NCI-H2029 treated with DMSO at 0.1 percent for 48 hours (cell line): ENCODE measurements at regions not wholly inside any gene's neighbourhood (a gene's known extent, or its start where the extent isn't known, plus 50 kb on each side); places are given as distances from the start of the nearest gene placed in this dataset.
"Not testable (repeated sequence)": the region's sequence is repeated elsewhere in the genome, so short reads cannot be mapped to it uniquely, and the experiment has no call there.

Experiments used
- DNase-seq: peaks from one replicate; lab custom pipeline; 2025; lab: John Stamatoyannopoulos, UW

DNA sequence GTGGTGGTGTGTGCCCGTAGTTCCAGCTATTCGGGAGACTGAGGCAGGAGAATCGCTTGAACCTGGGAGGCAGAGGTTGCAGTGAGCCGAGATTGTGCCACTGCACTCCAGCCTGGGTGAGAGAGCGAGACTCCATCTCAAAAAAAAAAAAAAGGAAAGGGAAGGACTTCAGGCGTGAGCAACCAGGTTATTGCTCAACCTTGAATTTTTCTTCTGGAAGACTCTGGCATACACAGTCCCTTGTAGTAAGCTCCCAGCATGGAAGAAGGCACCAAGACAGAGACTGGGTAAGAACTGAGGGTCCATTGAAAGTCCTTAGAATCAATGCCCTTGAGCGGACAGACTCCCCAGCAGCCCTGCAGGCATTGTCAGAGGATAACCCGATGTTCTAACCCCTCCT is 75.0 kb downstream of the C9orf50 start:
- DNase-seq: not testable (repeated sequence)

DNA sequence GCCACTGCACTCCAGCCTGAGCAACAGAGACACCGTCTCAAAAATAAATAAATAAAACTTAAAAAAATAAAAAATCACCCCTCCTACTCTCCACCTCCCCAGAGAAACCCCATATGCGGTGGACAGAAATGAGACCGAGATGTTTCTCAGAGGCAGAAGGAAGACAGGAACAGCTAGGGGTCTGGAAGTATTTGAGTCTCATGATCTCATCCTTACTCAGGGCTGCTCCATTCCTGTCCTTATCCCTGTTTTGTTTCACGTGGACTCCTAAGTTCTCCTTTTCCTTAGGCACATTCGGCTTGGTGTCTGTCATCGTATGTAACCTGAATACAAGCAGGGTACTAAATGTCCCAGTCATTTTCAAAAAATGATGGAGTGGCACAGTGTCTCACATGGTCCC is 76.1 kb downstream of the C9orf50 start:
- DNase-seq: no peak

DNA sequence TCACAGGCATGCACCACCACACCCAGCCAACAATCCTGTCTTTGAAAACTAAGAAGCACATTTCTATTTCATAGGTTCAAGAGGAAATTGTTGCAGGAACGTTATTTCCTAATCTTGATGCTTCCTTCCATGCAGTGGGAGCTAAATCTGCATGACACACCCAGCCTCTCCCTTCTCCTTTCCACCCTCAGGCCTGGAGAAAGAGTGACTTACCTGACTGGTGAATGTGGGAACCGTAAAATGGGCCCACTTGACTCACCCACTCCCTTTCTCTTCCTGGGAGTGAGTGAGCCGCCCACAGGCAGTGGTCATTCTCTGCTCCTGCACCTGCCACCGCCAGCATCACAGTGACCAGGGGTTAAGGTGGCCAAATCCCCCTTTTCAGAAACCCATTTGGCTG is 78.2 kb downstream of the C9orf50 start:
- DNase-seq: no peak

DNA sequence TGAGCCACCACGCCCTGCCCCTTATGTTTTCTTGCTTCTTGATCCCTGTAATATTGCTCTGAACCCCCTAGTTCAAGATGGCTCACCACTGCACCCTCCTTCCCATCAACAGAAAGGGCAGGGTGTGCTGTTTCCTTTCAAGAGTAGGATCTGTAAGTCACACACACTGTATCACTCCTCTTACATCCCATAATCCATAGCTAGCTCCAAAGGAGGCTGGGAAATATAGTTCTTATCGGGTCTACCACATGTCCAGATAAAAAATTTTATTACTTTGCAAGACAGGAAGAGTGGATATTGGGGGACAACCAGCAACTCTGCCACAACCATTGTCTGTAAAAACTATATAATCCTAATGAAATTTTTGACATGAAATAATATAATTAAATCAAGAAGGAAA is 79.6 kb downstream of the C9orf50 start:
- DNase-seq: no peak

DNA sequence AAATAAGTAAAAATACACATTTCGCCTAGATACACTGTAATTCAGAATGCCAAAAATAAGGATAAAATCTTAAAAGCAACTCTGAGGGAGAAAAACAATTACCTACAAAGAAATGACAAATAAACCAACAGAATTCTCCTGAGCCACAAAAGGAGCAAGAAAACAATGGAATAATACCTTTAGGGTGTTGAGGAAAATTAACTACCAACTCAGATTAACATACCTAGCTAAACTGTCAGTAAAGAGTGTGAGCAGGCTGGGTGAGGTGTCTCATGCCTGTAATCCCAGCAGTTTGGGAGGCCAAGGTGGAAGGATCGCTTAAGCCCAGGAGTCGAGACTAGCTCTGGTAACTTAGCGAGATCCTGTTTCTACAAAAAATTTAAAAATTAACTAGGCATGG is 81.5 kb downstream of the C9orf50 start:
- no peak for DNase-seq

DNA sequence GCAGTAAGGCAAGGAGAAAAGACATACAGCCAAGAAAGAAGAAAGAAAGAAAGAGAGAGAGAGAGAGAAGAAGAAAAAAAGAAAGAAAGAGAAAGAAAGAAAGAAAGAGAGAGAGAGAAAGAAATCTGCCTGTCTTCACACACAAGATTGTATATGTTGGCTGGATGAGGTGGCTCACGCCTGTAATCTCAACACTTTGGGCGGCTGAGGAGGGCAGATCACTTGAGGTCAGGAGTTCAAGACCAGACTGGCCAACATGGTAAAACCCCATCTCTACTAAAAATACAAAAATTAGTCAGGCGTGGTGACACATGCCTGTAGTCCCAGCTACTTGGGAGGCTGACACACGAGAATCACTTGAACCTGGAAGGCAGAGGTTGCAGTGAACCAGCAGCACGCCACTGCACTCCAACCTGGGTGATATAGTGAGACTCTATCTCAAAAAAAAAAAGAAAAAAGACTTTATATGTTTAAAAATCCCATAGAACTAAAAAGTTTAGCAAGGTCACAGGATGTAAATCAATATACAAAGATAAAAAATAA is 89.0 kb downstream of the C9orf50 start:
- DNase-seq: not testable (repeated sequence)

DNA sequence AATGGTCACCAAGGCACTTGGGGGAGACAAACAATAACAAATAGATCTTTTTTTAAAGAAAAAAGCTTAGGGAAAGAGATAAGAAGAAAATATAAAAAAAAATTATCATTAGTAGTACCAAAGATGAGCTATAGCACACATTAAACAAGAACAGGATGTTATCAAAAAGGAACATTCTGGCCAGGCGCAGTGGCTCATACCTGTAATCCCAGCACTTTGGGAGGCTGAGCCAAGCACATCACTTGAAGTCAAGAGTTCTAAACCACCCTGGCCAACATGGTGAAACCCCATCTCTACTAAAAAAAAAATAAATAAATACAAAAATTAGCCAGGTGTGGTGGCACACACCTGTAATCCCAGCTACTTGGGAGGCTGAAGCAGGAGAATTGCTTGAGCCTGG is 92.9 kb downstream of the C9orf50 start:
- DNase-seq: not testable (repeated sequence)

DNA sequence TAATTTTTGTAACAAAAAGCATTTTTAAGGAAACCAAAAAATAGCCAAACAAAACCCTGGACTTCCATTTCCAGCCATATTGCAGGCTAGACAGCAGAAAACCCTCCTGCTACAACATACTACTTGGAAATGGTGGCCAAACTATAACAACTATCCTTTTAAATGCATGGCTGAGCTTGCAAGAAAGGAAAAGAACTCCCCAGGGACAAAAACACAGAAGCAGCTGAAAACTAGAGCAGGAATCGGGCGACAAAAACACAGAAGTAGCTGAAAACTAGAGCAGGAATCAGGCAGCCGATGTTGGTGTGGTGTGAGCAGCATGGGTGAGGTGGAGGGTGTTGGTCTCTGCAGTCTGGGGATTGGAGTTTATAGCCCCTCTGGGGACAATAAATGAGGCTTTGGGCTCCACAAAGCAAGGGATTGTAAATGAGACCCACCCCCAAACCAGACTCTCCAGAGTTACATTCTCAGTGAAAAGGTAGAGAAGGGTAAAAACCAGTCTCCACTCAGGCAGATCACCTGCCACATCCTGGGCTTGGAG is 95.2 kb downstream of the C9orf50 start:
- no peak for DNase-seq

DNA sequence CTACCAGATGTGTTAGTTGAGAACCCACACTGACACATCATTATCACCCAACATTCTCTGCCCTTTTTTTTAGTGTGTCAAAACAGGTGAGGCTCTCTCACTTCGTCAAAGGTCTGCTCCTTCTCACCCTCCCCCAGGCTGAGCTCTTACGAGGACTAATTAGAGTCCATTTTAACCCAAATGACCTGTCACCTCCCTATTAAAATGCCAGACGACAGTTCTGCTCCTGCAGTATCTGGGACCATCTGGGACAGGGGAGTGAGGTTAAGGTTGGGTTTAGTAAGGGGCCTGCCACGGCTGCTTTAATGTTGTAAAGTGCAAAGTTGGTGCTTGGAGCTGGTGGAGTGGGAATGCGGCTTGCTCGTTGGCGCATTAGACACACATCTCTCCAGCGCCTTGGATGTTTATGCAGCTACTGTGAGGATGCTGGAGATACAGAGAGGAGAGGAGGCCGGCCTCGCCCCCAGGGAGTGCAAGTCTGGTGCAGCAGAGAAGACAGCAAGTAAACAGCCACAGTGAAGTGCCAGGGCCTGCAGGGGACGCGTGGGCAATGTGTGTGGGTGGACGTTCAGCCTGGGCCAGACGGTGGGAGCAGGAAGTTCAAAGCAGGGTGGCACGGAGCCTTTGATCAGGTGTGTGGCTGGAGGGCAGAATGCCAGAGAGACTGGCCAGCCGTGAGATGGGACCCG is 96.2 kb downstream of the C9orf50 start:
- no peak for DNase-seq

DNA sequence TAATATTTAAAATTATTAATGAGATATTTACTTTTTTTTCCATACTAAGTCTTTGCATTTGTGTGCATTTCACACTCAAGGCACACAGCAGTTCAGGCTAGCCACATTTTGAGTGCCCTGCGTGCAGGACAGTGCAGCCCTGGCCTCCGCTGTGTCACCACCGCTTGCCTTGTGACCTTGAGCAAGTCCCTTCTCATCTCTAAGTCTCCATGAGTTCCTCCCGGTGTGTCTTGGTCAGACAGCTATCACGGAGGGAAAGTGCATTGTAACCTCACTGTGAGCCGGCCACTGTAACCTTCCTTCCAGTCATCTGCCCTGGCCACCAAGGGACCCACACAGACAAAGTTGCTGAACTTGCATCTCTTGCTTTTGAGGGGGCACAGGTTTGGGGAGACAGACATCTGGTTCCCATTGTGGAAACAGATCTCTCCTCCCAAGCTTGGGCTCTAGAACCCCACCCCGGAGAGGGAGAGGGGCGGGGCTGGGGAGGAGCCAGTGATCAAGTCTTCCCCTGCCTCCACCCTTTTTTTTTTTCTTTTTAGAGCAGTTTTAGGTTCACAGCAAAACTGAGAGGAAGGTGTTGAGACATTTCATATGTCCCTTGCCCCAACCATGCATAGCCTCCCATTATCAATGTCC is 96.8 kb downstream of the C9orf50 start:
- no peak for DNase-seq

DNA sequence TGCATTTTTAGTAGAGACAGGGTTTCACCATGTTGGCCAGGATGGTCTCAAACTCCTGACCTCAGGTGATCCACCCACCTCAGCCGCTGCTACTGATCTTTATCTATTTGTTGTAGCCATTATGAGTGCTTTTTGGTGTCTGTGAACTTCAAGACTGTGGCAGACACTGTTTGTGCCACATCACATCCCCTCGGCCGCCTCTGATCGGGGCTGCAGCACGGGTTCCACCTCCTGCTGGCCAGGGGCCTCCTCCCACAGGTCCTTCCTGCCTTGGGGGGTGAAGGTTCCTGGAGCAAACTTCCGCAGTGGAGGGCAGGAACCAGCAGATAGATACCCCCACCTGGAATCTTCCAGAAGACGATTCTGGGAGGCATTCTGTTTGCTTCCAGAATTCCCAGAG is 98.5 kb downstream of the C9orf50 start:
- no peak for DNase-seq

DNA sequence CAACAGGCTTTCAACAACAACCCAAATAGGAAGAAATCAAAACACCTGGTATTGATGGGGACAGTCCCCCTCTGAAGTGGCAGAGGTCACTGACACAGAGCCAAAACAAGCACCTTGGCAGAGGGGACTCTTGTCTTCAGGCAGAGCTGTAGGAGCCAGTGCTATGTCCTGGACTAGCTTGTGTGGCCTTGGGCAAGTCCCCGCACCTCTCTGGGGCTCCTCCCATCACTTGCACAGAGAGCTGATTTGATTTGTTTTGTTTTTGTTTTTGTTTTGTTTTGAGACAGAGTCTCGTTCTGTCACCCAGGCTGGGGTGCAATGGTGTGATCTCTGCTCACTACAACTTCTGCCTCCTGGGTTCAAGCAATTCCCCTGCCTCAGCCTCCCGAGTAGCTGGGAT is 100.8 kb downstream of the C9orf50 start:
- no peak for DNase-seq

DNA sequence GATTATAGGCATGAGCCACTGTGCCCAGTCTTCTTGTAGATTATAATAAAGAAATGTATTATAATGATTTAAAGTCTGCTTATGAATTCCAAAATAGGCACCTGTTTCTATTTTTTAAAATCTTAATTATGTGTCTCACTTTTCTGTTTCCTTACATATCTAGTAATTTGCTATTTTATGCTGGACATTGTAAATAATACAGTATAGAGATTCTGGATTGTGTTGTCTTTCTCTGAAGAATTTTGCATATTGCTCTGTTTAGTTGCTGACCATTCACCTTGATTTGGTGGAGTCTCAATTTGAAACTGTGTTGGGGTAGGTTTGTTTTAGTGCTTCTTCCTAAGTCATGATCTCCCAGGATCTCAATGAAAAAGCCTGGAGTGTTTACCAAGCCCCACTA is 102.8 kb downstream of the C9orf50 start:
- DNase-seq: no peak

DNA sequence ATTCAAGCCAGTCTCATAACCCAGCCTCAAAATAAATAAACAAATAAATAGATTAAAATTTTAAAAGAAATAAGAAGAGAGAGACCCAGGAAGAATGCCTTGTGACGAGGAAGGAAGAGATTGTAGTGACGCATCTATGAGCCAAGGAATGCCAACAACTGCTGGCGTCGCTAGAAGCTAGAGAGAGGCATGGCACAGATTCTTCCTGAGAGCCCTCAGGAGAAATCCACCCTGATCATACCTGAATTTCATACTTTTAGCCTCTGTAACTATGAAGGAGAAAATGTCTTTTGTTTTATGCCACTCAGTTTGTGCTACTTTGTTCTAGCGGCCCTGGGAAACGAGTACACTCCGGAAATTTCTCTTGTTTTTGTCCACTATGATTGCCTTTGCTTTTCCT is 103.9 kb downstream of the C9orf50 start:
- DNase-seq: no peak

DNA sequence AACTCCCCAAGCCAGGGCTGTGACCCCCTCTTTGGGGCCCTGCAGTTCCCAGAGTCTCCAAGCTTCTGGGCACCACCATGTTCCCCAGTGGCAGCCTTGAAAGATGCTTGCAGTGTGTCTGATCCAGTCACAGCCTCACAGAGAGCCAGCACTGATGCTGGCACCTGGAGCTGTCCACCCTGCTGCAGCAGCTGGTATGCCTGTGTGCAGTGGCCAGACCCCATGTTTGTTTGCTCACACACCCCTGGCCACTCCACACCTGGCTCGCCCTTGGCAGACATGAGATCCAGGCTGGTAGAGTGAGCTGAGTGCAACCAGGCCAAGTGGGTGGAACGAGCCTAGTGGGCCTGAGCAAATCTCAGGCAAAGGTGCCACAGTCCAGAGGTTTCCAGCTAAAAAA is 106.0 kb downstream of the C9orf50 start:
- no peak for DNase-seq

DNA sequence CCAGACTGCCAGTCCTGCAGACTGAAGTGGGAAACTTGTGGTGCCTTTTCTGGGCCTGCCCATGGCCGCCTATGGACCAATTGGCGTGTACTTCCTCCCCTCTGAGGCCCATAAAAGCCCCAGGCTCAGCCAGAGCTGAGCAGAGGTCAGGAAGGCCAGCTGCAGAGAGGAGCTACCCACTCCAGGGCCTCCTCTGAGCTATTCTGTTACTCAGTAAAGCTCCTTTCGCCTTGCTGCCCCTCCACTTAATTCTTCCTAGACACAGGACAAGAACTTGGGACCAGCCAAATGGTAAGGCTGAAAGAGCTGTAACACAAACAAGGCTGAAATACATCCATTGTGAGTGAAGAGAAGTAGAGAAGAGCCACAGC is 106.4 kb downstream of the C9orf50 start:
- no peak for DNase-seq

DNA sequence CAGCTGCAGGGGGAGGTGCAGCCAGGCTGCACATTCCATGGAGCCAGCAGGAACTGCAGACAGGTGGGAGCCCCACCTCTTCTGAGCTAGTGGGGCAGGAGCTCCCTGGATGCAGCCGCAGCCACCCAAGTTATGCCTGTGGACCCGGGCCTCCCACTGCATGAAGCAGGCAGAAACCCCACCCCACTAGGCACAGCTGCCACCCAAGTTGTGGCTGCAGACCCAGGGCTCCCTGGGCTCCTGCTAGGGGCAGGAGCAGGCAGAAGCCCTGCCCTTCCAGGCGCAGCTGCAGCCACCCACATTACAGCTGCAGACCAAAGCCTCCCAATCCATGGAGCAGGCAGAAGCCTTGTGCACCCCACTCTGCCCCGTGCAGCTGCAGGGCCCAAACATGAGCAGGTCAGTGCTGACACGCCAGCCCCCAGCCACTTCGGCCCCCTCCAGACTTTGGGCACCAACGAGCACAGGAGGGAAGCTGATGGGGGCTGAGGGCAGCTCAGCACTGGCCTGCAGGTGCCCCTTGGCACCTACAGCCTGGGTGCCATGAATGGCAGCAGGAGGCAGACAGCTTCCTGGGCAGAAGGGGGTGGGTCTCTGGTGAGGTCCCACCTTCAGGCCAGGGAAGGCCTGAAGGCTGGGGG is 106.9 kb downstream of the C9orf50 start:
- DNase-seq: no peak

DNA sequence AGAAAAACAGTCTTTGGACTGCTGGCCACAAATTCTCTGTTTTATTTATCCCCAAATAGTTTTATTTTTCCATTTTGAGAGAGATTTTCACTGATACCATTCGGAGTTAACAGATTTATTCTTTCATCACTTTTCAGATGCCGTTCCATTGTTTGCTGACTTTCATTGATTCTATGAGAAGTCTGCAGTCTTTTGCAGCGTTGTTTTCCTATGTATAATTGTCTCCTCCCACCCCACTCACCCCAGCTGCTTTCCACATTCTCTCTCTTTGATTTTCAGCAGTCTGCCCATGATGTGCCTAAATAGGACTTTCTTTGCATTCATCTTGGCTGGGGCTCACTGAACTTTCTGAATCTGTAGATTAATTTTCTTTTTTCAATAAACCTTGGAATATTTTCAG is 107.6 kb downstream of the C9orf50 start:
- DNase-seq: no peak

DNA sequence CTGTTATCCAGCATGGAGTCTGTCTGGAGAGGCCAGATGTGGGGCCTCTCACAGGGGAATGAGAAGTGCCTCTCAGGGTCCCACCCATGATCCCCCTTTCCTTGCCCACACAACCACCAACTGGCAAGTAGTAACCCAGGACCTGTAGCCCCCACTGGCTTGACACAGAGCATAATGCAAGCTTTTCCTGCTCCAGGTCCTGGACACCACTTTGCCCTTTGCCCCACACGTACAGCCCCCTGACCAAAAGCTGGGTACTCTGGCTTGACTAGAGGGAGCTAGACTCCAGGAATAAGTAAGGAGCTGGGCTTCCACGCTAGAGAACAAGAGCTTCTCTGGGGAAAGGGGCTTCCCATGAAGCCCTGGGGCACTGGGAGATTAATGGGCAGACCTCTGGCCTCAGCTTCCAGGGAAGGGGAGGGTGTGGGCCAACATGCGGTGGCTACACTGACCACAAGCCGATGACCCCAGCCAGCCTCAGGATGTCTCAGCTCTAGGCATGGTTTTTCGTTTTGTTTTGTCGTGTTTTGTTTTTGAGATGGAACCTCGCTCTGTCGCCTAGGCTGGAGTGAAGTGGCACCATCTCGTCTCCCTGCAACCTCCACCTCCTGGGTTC is 109.5 kb downstream of the C9orf50 start:
- no peak for DNase-seq

DNA sequence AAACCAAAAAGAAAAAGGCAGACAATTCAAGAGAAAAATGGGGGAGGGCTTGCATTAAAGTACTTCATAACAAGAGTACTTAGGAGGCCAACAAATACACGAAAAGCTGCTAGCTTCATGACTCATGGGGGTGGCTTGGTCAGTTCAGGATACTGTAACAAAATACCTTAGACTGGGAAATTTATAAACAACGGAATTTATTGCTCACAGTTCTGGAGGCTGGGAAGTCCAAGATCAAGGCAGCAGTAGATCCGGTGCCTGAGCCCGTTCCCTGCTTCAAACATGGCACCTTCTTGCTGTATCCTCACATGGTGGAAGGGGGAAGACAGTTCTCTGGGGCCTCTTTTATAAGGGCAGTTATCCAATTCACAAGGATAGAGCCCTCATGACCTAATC is 111.4 kb downstream of the C9orf50 start:
- no peak for DNase-seq

DNA sequence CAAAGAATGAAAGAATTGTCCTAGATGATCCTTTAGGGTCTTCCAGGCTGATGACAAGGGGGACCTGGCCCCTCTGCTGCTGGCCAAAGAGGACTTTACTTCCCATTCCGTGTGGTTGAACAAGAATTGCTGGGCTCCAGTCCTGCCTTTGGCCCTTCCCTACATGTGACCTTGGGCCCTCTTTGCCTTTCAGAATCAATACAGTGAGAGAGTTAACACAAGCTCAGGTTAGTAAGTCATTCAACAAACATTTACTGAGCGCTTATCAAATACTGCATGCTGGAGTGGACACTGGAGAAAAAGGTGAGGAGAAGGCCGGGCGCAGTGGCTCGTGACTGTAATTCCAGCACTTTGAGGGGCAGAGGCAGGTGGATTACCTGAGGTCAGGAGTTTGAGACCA is 113.1 kb downstream of the C9orf50 start:
- no peak for DNase-seq

DNA sequence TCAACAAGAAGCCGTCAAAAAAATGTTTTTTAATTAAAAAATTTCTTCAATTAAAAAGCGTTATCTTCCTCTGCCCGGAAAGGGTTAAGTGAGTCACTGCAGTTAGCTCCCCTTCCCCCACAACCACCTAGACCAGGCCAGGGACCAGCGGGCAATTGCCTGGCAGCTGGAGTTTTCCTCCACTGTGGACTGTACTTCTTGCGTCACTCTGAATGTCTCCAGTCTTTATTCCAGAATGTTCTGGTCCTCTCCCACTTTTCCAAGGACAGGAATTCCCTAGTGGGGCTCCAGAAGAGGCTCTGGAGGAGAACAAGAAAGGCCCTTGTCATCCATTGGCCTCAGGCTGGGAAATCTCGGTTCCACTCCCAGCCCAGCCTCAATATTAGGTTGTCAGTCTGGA is 114.0 kb downstream of the C9orf50 start:
- no peak for DNase-seq

DNA sequence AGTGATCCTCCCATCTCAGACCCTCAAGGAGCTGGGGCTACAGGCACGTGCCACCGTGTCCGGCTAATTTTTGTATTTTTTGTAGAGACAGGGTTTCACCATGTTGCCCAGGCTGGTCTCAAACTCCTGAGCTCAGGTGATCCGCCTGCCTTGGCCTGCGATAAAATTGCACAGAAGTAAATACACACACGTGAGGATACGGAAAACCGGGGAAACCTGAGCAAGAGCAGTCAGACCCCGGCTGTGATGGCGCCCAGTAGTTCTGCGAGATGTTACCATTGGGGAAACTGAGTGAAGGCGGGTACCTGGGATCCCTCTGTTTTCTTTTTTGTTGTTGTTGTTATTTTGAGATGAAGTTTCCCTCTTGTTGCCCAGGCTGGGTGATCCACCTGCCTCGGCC is 114.9 kb downstream of the C9orf50 start:
- DNase-seq: no peak
